GM18520 (cell line): ENCODE measurements at regions not wholly inside any gene's neighbourhood (a gene's known extent, or its start where the extent isn't known, plus 50 kb on each side); places are given as distances from the start of the nearest gene placed in this dataset.

Experiments used
- ATAC-seq: cut with Tn5 transposase; IDR thresholded peaks from one replicate; pipeline ENCODE4 v1.9.1; 2021; ENCODE audit not compliant: unreplicated experiment

DNA sequence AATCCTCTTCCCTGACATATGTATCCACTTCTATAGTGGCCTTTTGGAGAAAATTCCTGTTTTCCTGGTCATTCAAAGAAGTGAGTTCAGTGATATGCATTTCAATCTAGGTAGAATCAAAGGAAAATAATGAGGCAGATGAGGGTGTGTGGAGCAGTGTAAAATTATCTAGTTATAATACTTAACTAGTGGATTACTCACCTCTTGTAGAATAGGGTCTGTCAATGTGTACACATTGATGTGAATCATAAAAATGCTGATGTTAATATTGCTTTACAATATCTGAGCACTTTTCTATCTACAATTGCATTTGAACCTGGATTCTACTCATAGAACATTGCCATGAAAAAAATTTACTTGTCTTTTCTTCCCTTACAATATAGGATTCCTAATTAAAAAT lies 293.5 kb downstream of the GBA3 start:
- no peak for ATAC-seq

- no peak for ATAC-seq
Observed at GRCh38 chr4:22984390-22984789, 291.7 kb downstream of the GBA3 start.

DNA sequence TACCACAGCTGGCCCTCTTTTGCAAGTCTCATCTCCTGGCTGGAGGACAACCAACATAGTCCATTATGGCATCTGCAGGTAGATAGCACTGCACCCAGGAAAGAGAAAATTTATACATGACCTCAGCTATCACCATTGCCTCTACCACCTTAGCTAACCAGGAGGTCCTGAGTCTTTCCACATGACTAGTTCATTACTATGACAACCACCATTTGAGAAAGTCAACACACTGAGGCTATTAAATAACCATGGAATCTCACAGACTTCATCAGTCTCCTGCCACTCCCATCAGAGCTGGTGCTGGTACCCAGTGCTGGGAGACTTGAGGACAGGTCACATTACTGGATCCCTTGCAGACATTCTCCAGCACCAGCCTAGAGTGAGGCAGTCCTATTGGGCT lies 285.9 kb downstream of the GBA3 start:
- no peak for ATAC-seq

- no peak for ATAC-seq
Observed at GRCh38 chr4:22970665-22971064, 277.9 kb downstream of the GBA3 start.

- ATAC-seq = no peak
Observed at GRCh38 chr4:22969287-22969896, 276.7 kb downstream of the GBA3 start.

DNA sequence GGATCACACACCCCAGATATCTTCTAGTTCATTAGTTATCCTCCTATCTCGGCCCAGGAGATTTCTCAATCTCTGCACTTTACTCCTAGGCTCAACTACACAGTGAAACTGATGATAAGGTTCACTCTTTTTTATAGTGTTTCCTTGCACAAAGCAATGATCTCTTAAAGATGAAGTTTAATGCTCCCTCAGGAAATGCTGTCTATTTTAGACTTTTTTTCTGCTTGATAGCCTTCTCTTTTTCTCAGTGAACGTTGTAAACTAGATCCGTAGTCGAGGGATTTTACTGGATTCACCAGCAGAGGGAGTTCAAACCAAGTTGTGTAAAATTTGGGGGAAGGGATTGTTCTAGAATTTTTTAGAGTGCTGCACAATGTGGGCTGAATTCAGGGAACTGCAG lies 269.6 kb downstream of the GBA3 start:
- no peak for ATAC-seq

DNA sequence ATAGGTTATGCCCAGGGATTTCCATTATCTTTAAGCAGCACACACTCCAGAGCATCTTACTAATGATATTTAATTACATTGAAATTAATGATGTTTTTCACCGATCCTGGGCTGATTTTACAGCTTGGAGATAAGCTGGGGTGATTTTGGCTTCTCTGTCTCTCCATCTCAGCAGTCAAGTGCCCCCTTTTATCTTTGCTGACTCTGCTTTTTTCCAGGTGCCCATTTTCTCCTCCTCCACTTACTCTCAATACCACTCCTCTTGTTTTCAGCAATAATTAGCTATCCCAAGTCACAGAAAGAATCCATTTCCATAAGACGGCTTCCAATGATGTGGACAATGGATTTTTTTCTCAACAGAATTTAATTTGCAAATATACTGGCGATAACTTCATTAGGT lies 266.7 kb downstream of the GBA3 start:
- no peak for ATAC-seq

DNA sequence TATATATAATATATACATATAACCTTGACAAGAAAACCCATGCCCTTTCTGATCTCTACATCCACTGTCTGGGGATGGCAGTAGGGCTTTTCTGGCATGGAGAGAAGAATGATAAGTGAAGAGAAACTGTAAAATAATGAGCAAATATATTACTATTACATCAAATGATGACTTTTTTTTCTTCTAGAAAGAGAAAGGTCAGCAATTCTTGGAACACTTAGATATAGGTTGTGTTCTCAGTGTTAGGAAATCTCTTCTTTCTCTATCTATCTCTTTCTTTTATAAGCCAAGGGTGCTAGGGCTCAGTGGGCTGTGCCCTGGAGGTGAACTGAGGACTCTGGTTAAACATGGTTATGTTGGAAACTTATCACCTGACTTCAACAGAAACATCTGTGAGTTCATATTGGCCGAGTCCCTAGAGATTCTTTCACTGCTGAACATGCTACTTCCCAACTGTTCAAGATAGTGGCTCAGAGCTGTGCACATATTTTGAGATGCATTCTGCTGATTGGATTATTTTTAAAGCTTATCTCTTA lies 265.1 kb downstream of the GBA3 start:
- no peak for ATAC-seq

GRCh38 chr4:22949161-22949855 lies 256.6 kb downstream of the GBA3 start:
- no peak for ATAC-seq

- ATAC-seq = no peak
Observed at GRCh38 chr4:22947851-22948250, 255.1 kb downstream of the GBA3 start.

DNA sequence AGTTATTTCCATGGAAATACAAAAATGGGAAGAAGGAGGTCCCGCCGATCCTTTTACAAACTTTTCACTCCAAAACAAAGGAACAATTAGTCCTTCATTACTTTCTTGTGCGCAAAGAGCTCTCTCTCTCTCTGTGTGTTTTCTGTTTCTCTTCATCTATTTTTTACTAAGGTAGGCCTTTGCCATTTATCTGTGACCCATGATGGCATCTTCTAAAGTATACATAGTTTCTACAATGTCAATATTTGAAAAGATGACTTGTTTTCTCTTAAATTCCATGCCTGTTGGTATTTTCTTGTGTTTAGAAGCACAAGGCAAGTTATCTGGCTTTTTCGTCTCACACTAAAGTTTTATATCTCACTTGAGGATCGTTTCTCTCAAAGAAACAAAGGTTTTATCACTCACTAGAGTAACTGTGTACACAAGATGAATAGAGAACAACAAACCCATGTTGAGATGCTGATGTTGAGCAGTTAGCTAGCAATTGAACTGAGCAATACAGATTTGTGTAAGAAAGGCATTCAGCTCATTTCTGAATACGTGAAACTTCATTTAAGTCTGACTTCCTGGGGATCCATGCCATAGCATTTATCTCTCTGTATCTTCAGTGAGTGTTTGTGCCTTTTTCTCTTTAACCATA lies 250.3 kb downstream of the GBA3 start:
- ATAC-seq = no peak

DNA sequence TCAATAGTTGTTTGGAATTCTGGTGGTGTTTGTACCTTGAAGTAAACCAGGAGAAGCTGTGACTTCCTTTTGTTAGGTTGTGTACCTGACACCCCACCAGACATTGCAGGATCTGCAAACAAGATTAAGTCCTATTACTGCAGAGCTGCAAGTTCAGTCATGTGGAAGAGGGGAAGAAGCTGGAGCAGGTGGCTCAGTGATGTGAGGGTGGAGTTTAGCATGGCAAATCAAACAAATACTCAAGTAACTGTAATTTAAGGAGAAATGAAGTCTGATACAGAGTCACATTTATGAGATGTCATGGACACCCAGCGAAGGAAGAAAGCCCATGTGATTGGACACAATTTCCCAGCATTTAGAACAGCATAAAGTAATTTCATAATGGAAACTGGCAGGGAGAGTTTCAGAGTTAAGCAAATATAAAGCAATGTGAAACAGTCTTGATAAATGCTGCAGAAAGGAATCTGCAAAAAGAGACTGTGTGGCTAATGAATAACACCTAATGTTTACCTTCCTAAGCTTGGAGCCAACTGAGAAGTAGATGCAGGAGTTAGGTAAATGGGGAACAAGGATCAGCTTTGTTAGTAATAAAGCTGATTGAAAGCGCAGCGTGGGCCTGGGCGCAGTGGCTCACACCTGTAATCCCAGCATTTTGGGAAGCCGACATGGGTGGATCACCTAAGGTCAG lies 249.1 kb downstream of the GBA3 start:
- no peak for ATAC-seq

- no peak for ATAC-seq
Observed at GRCh38 chr4:22932326-22932725, 239.6 kb downstream of the GBA3 start.

GRCh38 chr4:22922426-22922825 lies 229.7 kb downstream of the GBA3 start:
- ATAC-seq = no peak

- ATAC-seq = no peak
Observed at GRCh38 chr4:22921936-22922335, 229.2 kb downstream of the GBA3 start.

DNA sequence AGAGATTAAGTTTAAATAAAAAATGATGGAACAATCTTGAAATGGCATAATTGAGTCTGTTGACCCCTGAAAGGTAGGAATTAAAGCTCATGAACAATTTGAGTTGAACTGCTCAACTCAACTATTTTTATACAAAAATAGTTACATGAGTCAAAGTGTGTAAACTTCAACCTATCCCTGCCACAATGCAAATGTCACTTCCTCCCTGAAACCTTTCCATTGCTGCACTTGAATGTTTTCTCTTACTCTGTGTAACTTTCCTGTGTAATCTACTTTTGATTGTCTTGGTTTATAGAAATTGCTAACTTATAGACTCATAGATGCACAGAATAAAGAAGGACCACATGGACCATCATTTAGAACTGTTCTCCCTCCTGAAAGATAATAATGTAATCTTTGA lies 218.5 kb downstream of the GBA3 start:
- no peak for ATAC-seq

DNA sequence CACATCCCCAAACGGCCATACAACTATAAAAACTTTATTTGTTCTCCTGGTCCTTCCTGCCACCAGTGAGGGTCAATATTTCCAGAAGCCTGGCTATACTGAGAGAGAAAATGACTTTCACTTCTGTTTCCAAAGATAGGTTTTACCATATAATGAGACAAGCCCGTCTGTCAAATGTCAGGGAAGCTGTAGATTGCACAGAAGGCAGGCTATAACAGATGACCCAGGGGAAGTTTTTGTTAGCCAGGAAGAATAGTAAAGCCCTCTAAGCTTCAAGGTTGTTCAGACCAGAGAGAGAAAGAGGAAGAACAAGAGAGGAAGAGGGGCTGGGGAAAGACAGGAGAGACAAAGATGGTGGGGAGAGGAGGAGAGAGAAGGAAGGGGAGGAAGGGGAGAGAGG lies 217.5 kb downstream of the GBA3 start:
- ATAC-seq = no peak

DNA sequence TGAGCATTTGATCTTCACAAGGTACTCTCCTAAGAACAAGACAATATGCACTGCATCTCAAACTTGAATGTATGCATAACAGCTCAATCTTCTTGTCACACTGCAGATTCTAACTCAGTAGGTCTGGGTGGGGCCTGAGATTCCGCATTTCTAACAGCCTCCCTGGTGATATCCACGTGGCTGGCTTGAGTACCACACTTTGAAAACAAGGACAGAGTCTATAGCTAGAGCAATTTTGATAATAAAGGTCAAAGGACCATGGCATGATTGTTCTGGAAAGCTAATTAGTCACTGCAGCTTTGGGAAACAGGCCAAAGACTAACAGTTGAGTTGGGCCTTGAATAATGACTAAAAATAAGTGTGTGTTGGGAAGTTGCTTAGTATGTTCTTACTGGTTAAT lies 213.3 kb downstream of the GBA3 start:
- ATAC-seq = no peak

DNA sequence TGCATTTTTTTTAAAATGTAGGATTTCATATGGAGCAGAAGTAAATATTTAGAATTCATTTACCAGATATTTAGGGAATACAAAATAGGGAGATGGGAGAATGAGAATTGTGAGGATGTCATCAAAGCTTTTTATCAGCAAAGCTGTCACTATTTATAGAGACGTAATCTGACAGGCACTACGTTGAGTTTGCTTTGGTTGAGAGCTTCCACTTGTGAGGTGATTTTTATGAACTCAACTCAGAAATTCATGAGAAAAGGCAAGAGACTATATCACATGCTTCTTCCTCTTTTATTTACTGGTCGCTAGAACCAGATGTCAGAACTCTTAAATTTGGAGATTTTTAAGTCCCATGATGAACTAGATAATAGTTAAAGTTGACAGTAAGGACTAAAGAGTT lies 211.2 kb downstream of the GBA3 start:
- no peak for ATAC-seq

DNA sequence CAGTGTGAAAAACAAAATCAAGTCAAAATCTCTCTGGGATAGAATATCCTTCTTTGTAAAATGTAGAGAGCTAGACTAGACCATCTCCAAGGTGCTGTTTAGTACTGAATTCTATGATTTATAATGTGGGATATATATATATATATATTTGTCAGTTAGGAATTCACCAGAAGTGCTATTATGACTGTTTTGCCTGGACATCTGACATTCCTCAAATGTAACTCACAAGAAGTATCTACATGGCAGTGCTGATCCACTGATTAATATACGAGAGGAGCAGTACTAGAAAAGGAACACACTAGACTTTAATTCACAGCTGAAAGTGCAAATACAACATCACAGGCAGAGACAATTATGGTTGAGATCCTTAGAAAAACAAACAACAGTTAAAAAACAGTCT lies 208.9 kb downstream of the GBA3 start:
- ATAC-seq = no peak

DNA sequence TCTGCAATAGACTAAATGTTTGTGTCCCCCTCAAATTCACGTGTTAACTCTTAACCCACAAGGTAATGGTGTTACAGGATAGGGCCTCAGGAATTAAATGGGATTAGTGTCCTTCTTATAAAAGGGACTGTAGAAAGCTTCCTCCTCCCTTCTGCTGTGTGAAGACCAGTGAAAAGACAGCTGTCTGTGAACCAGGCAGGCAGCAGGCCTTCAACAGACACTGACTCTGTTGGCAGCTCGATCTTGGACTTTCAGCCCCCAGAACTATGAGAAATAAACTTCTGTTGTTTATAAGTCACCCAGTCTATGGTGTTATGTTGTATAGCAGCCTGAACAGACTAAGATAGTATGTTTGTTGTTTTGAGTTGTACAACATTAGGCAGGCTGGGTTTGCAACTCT lies 208.1 kb downstream of the GBA3 start:
- ATAC-seq = no peak
